GM18520 (cell line): ENCODE measurements at regions not wholly inside any gene's neighbourhood (a gene's known extent, or its start where the extent isn't known, plus 50 kb on each side); places are given as distances from the start of the nearest gene placed in this dataset.
"Not testable (repeated sequence)": the region's sequence is repeated elsewhere in the genome, so short reads cannot be mapped to it uniquely, and the experiment has no call there.

ENCODE experiments used
- ATAC-seq: cut with Tn5 transposase; IDR thresholded peaks from one replicate; pipeline ENCODE4 v1.9.1; 2021; ENCODE audit not compliant: unreplicated experiment

DNA sequence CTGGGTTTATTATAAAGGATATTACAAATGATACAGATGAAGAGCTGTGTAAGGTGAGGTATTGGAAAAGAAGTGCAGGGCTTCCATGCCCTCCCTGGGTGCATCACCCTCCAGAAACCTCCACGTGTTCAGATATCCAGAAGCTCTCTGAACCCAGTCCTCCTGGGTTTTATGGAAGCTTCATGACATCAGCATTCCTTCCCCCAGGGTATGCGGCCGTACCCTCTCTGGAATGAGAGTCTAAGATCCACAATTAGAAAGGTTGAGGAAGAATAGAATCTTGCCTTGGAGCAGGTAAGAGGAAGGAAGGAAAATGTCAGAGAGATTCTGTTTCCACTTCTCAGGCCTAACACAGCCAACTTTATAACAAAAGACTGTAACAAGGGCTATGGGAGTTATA, 208.2 kb upstream of the DCC start:
- no peak for ATAC-seq

DNA sequence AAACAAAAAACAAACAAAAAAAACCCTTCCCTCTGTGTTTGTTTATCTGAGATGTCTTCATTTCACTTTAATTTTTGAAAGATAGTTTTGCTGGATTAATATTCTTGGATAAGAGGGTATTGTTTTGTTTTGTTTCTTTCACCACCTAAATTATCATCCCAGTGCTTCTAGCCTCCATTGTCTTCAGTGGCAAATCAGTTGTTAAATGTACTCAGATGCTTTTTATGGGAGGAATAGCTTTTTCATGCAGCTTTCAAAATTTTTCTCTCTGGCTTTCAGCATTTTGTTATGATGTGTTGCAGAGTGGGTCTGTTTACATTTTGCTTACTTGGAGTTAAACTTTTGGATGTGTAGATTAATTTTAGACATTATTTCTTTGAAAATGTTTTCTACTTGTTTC, 203.5 kb upstream of the DCC start:
- no peak for ATAC-seq

DNA sequence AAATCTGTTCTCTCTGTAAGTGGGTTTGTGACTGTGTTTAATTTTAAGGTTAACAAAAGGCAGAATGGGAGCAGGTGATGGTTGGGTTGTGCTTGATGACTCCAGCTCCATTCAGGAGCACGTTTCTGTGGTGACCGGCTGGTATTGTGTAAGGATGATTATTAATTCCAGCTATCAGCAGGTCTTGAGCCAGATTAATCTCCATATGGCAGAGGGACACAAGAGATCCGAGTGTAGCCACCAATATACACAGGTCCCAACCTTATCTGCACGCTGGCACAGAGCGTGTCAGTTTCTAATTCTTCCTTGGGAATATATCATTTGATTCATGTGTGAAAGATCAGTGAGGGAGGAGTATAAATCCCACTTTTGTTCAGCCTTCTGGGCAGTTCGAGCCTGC, 199.0 kb upstream of the DCC start:
- no peak for ATAC-seq

- no peak for ATAC-seq
Observed at GRCh38 chr18:52150050-52150449, 189.9 kb upstream of the DCC start.

DNA sequence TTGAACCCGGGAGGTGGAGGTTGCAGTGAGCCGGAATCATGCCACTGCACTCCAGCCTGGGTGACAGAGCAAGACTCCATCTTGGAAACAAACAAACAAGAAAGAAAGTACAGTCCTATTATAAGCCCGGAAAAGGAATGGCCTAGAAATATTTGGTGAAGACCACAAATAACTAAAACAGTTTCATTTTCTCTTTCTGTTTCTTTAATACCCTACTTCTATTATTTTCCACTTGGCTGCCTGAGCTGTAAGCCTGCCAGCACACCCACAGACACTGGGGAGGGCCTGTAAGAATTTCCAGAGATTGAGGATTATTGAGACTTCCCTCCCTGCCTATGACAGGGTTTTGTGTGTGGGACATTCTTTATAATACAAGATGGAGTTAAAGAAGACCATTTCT, 188.0 kb upstream of the DCC start:
- ATAC-seq, result no peak

- ATAC-seq, result no peak
Observed at GRCh38 chr18:52156166-52156565, 183.8 kb upstream of the DCC start.

- ATAC-seq, result no peak
Observed at GRCh38 chr18:52160636-52161035, 179.4 kb upstream of the DCC start.

- ATAC-seq, result no peak
Observed at GRCh38 chr18:52163478-52163877, 176.5 kb upstream of the DCC start.

DNA sequence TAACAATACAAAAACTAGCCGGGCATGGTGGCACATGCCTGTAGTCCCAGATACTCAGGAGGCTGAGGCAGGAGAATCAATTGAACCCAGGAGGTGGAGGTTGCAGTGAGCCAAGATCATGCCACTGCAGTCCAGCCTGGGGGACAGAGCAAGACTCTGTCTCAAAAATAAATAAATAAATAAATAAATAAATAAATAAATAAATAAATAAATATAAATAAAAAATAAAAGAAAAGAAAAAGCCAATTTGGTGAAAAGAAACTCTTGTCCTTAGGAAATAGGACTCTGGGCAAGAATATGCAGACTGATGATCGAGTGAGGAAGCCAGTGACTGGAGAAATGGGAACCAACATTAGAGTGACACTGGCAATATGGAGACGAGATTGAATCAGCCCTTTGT, 171.9 kb upstream of the DCC start:
- ATAC-seq, result not testable (repeated sequence)

- ATAC-seq, result no peak
Observed at GRCh38 chr18:52174220-52174619, 165.8 kb upstream of the DCC start.

DNA sequence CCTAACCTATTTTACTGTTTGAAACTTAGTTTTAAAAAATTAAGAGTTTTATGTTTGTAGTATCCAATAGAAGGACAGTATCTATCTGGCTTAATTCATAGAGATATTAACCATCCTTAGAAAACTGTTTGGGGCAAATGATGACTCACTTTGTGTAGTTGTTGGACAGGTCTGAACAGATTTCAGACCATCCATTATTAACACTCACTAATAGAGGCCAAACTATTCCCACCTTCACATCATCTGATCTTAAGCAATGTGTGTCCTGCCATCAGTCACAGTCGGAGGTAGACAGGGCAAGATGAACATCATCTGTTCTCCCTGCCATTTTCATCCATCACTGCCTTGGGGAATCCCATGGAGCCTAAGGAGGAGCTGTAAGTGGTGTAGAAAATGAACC, 164.6 kb upstream of the DCC start:
- no peak for ATAC-seq

- peak; percentile 50 for ATAC-seq
Observed at GRCh38 chr18:52183107-52183506, 156.9 kb upstream of the DCC start.

GRCh38 chr18:52190195-52190594, 149.8 kb upstream of the DCC start:
- ATAC-seq, result no peak

GRCh38 chr18:52190631-52191030, 149.4 kb upstream of the DCC start:
- no peak for ATAC-seq

- no peak for ATAC-seq
Observed at GRCh38 chr18:52200406-52200805, 139.6 kb upstream of the DCC start.

DNA sequence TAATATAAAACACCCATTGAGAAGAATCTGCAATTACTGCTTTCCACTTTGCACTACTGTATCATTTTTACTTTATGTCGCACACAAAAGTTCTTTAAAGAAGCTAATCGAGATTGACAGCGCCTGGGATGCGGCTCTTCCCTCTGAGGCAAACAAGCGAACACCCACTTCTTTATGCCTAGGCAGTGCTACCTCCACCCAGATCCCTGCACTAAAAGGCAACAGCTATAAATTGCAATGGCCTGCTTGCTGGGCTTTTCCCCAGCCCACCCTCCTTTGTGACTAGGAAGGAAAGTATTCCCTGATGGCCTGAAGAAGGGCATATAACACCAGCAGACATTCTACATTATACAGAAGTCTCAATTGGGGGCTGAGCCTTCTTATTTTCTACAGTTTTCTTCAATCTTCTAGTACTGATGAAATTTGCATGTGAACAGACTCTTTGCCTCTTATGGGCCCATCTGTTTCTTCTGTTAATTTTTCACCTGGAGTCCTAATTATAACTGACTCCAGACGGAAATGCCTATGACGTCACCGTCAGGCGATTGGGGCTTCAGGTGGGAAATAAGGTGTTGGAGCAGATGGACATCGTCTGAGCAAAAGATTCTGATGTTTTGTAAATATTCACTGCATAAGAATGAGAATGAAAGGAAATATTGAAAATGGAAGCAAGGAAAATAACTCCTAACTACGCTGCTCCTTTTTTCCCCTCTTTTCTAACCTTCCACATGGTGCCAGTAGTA, 138.9 kb upstream of the DCC start:
- no peak for ATAC-seq

GRCh38 chr18:52208646-52209045, 131.4 kb upstream of the DCC start:
- ATAC-seq, result no peak

DNA sequence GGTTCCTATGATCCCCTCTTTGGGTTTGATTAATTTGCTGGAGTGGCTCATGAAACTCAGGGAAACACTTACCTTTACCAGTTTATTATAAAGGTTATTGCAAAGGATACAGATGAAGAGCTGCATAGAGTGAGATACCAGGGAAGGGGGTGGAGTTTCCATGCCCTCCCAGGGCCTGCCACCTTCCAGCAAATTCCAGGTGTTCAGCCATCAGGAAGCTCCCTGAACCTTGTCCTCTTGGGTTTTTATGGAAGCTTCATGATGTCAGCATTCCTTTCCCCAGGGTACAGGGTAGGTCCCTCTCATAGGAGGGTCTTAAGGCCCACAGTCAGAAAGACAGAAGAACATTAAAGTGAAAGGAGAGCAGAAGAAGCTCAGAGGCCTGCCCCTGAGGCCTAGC, 123.9 kb upstream of the DCC start:
- ATAC-seq, result no peak

DNA sequence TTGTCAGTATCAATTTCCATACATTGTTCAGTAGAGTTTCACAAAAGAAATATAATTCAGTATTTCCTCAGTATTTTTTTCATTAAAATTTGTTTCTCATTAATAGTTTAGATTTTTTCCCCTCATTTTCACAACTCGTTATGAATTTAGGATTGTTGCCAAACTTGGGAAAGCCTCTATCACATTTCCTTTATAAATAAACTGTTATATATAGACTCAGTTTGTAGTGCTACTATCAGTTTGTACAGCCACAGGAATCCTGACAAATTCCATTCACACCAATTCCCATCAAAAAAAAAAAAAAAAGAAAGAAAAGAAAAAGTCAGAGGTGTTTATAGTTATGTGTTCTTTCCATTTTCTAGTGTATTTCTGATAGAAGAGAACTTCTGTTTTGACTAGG, 123.3 kb upstream of the DCC start:
- no peak for ATAC-seq

GRCh38 chr18:52219102-52219501, 120.9 kb upstream of the DCC start:
- ATAC-seq, result no peak

DNA sequence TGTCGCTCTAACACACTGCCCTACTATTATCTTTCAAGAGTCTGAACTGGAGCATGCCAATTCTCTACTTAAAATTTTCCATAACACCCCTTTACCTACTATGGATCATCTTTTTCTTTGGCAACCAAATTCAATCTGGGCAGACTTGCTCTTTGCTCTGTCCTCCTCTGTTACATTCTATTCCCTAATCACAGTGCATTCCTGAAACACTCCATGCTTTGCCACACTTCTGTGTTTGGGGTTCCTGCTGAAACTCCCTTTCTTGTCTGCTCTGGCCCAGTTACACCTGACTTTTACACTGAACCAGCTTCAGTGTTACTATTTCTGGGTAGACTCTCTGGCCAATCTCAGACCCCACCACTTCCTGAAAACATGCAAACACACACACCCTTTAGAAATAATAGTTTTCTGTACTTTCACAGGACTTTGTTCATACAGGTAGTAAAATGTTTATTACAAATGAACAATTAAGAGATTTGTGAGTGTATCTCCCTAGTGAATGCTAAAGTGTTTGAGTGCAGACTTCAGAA, 119.9 kb upstream of the DCC start:
- no peak for ATAC-seq

- ATAC-seq, result no peak
Observed at GRCh38 chr18:52222211-52222610, 117.8 kb upstream of the DCC start.

- no peak for ATAC-seq
Observed at GRCh38 chr18:52227536-52227935, 112.5 kb upstream of the DCC start.
